AG09309 (cell line): ENCODE measurements at regions not wholly inside any gene's neighbourhood (a gene's known extent, or its start where the extent isn't known, plus 50 kb on each side); places are given as distances from the start of the nearest gene placed in this dataset.

ENCODE experiments used
- DNase-seq: peaks from one replicate; pipeline ENCODE4 v3.0.0-alpha.2; 2010; ENCODE audit warnings: low read depth
- H3K4me3 ChIP-seq: 2 replicates; pipeline ENCODE4 v1.5.1; 2011; ENCODE audit warnings: mild to moderate bottlenecking, low read depth, low read length, moderate library complexity; ENCODE audit not compliant: control insufficient read depth
- CTCF ChIP-seq: IDR thresholded peaks from 2 replicates; pipeline ENCODE4 v1.5.1; 2011; ENCODE audit warnings: mild to moderate bottlenecking, low read depth, low read length, inconsistent platforms; ENCODE audit not compliant: insufficient read depth, control insufficient read depth; ENCODE audit errors: missing control alignments

- no peak for DNase-seq
- TF ChIP-seq CTCF, result no peak
- no peak overlapping the region for H3K4me3 ChIP-seq
Observed at GRCh38 chr1:69291541-69291940, 276.2 kb upstream of the LRRC7 start.

- DNase-seq, result no peak
- no peak for TF ChIP-seq CTCF
- no peak overlapping the region for H3K4me3 ChIP-seq
Observed at GRCh38 chr1:69292833-69293232, 274.9 kb upstream of the LRRC7 start.

- DNase-seq, result no peak
- H3K4me3 ChIP-seq, result no peak overlapping the region
- no peak for TF ChIP-seq CTCF
Observed at GRCh38 chr1:69294171-69294570, 273.6 kb upstream of the LRRC7 start.

GRCh38 chr1:69295265-69295664, 272.5 kb upstream of the LRRC7 start:
- H3K4me3 ChIP-seq, result no peak overlapping the region
- TF ChIP-seq CTCF, result no peak
- DNase-seq, result no peak

GRCh38 chr1:69305621-69306020, 262.1 kb upstream of the LRRC7 start:
- no peak for TF ChIP-seq CTCF
- no peak for DNase-seq

GRCh38 chr1:69312055-69312732, 255.5 kb upstream of the LRRC7 start:
- DNase-seq, result no peak
- no peak for TF ChIP-seq CTCF
- H3K4me3 ChIP-seq, result no peak overlapping the region

More at GRCh38 chr1:69305621-69306020, 262.1 kb upstream of the LRRC7 start:
- H3K4me3 ChIP-seq, result no peak overlapping the region

- H3K4me3 ChIP-seq, result no peak overlapping the region
- DNase-seq, result no peak
- no peak for TF ChIP-seq CTCF
Observed at GRCh38 chr1:69313118-69313517, 254.6 kb upstream of the LRRC7 start.
